ENCODE measurements at regions not wholly inside any gene's neighbourhood (a gene's known extent, or its start where the extent isn't known, plus 50 kb on each side); places are given as distances from the start of the nearest gene placed in this dataset.

DNA sequence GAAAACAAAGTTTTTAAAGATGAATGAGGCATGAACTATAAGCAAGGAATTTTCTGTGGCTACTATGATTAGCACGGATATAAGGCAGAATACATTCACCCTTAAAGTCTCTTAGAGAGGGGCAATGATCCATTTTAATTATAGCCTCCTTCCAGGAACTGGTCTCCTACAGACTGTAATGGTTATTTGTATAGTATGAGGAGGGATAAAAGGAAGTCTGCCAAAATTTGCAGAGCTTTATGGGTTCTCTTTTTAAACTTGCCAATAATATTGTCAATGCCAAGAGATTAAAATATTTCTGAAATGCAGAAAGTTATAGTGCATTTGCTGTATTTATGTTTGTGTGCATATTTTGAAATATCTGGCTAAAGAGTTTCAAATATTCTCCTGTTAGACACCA, 271.4 kb upstream of the LUZP2 start:
- TF ChIP-seq, protein P1, sequence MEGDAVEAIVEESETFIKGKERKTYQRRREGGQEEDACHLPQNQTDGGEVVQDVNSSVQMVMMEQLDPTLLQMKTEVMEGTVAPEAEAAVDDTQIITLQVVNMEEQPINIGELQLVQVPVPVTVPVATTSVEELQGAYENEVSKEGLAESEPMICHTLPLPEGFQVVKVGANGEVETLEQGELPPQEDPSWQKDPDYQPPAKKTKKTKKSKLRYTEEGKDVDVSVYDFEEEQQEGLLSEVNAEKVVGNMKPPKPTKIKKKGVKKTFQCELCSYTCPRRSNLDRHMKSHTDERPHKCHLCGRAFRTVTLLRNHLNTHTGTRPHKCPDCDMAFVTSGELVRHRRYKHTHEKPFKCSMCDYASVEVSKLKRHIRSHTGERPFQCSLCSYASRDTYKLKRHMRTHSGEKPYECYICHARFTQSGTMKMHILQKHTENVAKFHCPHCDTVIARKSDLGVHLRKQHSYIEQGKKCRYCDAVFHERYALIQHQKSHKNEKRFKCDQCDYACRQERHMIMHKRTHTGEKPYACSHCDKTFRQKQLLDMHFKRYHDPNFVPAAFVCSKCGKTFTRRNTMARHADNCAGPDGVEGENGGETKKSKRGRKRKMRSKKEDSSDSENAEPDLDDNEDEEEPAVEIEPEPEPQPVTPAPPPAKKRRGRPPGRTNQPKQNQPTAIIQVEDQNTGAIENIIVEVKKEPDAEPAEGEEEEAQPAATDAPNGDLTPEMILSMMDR (IDR thresholded peaks at IDR 0.05; ENCODE audit: low read depth, low read length), result no peak
- no peak for TF ChIP-seq EZH2phosphoT487 (IDR thresholded peaks at IDR 0.05; ENCODE audit: low read depth)
- Histone ChIP-seq H3K27me3 (ENCODE audit: low read depth, low read length) (no peaks in the 10 kb centered on the region), H3K4me1 (ENCODE audit: low read length) (peaks cover 8% of the 10 kb centered on the region), H3K79me2 (ENCODE audit: low read length) (no peaks in the 10 kb centered on the region), H3K9ac (ENCODE audit: low read length) (no peak overlapping the region), H3K27ac (ENCODE audit: low read length) (no peak overlapping the region), H3K4me2 (ENCODE audit: low read length) (no peak overlapping the region), H3K9me3 (ENCODE audit: insufficient read depth, low read length) (no peaks in the 10 kb centered on the region), H3K4me3 (ENCODE audit: low read length) (no peak overlapping the region), H3K36me3 (replicated peaks; ENCODE audit: low read depth, low read length) (no peaks in the 10 kb centered on the region), H4K20me1 (ENCODE audit: insufficient read depth, low read length) (no peaks in the 10 kb centered on the region), H2AFZ (ENCODE audit: low read depth, low read length) (no peak overlapping the region)

DNA sequence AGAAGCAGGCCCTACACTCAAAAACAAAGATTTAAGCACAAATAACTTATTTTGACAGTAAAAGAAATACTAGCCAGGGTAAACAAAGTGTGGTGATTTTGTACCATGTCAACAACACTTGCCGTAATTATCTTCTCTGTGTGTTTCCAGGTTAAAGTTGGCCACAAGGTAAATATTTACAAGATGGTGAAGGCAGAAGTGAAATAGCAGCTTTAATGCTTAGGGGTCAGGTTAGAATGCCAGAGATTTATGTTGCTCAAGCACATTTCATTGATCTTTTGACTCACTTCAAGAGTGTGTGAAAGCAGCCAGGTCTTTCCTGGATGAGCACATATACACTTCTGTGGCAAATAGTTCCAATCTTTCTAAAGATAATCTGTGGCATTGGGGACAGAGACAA, 270.2 kb upstream of the LUZP2 start:
- H3K27ac ChIP-seq (ENCODE audit: low read length), result no peak overlapping the region
- H3K9ac ChIP-seq (ENCODE audit: low read length), result no peak overlapping the region
- H3K36me3 ChIP-seq (replicated peaks; ENCODE audit: low read depth, low read length), result no peaks in the 10 kb centered on the region
- no peak overlapping the region for H2AFZ ChIP-seq (ENCODE audit: low read depth, low read length)
- H3K4me1 ChIP-seq (ENCODE audit: low read length), result peaks cover 8% of the 10 kb centered on the region
- no peak overlapping the region for H3K4me3 ChIP-seq (ENCODE audit: low read length)
- no peaks in the 10 kb centered on the region for H3K79me2 ChIP-seq (ENCODE audit: low read length)
- TF ChIP-seq, protein P1 (IDR thresholded peaks at IDR 0.05; ENCODE audit: low read depth, low read length), result no peak
- TF ChIP-seq EZH2phosphoT487 (IDR thresholded peaks at IDR 0.05; ENCODE audit: low read depth), result no peak
- no peaks in the 10 kb centered on the region for H4K20me1 ChIP-seq (ENCODE audit: insufficient read depth, low read length)
- H3K4me2 ChIP-seq (ENCODE audit: low read length), result no peak overlapping the region
- H3K27me3 ChIP-seq (ENCODE audit: low read depth, low read length), result no peaks in the 10 kb centered on the region
- no peaks in the 10 kb centered on the region for H3K9me3 ChIP-seq (ENCODE audit: insufficient read depth, low read length)

DNA sequence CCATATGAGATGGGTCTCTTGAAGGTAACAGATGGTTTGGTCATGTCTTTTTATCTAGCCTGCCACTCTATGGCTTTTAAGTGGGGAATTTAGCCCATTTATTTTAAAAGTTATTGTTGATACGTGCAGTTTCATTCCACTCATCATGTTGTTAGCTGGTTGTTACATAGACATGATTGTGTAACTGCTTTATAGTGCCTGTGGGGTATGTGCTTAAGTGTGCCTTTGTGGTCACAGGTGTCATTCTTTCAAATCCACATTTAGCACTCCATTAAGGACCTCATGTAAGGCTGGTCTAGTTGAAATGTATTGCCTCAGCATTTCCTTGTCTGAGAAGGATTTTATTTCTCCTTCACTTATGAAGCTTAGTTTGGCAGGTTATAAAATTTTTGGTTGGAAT, 263.8 kb upstream of the LUZP2 start:
- Histone ChIP-seq H3K4me1 (ENCODE audit: low read length) (peaks cover 5% of the 10 kb centered on the region; the same call in 1 of the 2 replicates), H3K4me3 (ENCODE audit: low read length) (no peak overlapping the region), H3K27me3 (ENCODE audit: low read depth, low read length) (no peaks in the 10 kb centered on the region), H2AFZ (ENCODE audit: low read depth, low read length) (no peak overlapping the region), H3K79me2 (ENCODE audit: low read length) (no peaks in the 10 kb centered on the region), H3K27ac (ENCODE audit: low read length) (no peak overlapping the region), H3K9ac (ENCODE audit: low read length) (no peak overlapping the region), H3K4me2 (ENCODE audit: low read length) (no peak overlapping the region), H3K9me3 (ENCODE audit: insufficient read depth, low read length) (no peaks in the 10 kb centered on the region), H3K36me3 (replicated peaks; ENCODE audit: low read depth, low read length) (no peaks in the 10 kb centered on the region), H4K20me1 (ENCODE audit: insufficient read depth, low read length) (no peaks in the 10 kb centered on the region)
- TF ChIP-seq, protein P1 (IDR thresholded peaks at IDR 0.05; ENCODE audit: low read depth, low read length), result no peak
- no peak for TF ChIP-seq EZH2phosphoT487 (IDR thresholded peaks at IDR 0.05; ENCODE audit: low read depth)

DNA sequence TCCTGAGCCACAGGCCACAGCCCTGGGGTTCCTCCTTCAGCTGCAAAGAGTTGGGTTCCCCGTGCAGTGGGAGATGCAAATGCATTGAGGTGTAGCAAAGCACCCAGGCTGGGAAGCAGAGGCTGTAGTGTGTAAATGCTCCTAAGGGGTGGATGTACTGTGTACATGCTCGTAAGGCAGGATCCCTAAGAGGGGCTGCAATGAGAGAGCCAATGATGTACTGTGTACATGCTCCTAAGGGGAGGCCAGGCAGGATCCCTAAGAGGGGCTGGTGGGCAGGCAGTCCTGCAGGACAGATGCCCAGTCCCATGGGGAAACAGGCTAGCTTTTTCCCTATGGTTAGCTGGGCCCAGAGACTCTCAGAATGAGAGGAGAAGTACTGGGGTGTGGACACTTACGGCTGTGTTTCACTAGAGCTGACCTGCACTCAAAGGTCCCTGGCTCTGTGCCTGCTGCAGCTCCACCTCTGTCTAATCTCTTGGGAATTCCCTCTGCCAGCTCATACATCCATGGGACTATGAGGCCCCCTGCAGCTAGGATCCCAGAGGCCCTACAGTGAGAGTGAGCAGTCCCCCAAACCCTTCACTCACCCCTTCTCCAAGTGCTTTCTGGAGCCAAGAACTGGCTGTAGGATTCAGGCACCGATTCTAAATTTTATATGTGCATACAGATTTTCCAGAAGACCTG, 261.9 kb upstream of the LUZP2 start:
- peaks cover 15% of the 10 kb centered on the region for H3K4me1 ChIP-seq (ENCODE audit: low read length)
- H3K4me2 ChIP-seq (ENCODE audit: low read length), result no peak overlapping the region
- H3K27ac ChIP-seq (ENCODE audit: low read length), result no peak overlapping the region
- H3K27me3 ChIP-seq (ENCODE audit: low read depth, low read length), result no peaks in the 10 kb centered on the region
- no peak overlapping the region for H3K4me3 ChIP-seq (ENCODE audit: low read length)
- H3K9me3 ChIP-seq (ENCODE audit: insufficient read depth, low read length), result no peaks in the 10 kb centered on the region
- no peaks in the 10 kb centered on the region for H3K79me2 ChIP-seq (ENCODE audit: low read length)
- TF ChIP-seq, protein P1 (IDR thresholded peaks at IDR 0.05; ENCODE audit: low read depth, low read length), result no peak
- TF ChIP-seq EZH2phosphoT487 (IDR thresholded peaks at IDR 0.05; ENCODE audit: low read depth), result no peak
- H2AFZ ChIP-seq (ENCODE audit: low read depth, low read length), result no peak overlapping the region
- H3K9ac ChIP-seq (ENCODE audit: low read length), result no peak overlapping the region
- no peaks in the 10 kb centered on the region for H3K36me3 ChIP-seq (replicated peaks; ENCODE audit: low read depth, low read length)
- H4K20me1 ChIP-seq (ENCODE audit: insufficient read depth, low read length), result no peaks in the 10 kb centered on the region
